ENCODE measurements at regions not wholly inside any gene's neighbourhood (a gene's known extent, or its start where the extent isn't known, plus 50 kb on each side); places are given as distances from the start of the nearest gene placed in this dataset.
"Not testable (repeated sequence)": the region's sequence is repeated elsewhere in the genome, so short reads cannot be mapped to it uniquely, and the experiment has no call there.

- intact Hi-C loops (cut with DNase I), result loop anchor here (2.0 to 10.0 kb wide), 2 partner anchors 99 to 359 kb away; partner anchors contain the start of genes COL1A2 and SGCE
- no peak for DNase-seq (ENCODE audit: low spot score)
Measured at GRCh38 chr7:94295850-94296249, 98.8 kb upstream of the COL1A2 start.

DNA sequence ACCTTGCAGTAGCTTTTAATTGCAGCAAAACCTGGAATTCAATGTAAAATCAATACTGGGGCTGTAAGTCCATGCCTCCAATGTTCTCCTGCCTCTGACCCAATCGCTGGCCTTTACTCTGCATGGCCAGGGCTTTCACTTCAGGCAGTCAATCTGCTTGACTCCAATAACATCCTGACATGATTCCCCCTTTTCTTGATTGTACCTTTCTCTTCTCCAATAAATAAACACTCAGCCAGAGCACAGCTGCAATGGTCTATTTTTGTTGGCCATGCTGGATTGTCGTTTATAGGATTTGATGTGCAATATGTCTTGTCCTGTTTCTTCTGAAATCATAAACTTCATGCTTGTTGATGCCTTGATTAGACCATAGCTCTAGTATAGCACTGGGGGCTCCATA is 97.8 kb upstream of the COL1A2 start:
- intact Hi-C loops (cut with DNase I), result loop anchor here (2.0 to 10.0 kb wide), 2 partner anchors 98 to 358 kb away; partner anchors contain the start of genes COL1A2 and SGCE
- DNase-seq (ENCODE audit: low spot score), result no peak

DNA sequence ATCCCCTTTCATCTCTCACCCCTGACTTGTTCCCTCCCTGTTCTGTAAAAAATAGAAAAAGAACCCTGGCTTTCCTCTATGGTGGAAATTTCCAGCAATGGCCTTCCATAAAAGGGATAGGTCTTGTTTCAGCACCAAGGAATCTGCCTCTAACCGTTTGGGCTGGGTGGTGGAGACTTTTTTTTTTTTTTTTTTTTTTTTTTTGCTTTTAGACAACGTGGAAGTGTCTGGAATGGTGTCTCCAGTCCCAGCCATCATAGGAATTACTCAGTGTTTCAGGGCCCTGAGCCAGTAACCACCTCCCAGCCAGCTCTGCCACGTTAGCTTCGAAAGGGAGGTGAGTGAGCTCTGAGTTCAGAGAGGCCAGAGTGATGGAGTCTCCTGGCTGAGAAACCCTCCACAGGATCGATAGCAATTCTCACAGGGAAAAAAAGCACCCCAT is 97.3 kb upstream of the COL1A2 start:
- peak; percentile 78 for DNase-seq (ENCODE audit: low spot score)
- intact Hi-C loops (cut with DNase I), result loop anchor here (2.0 to 10.0 kb wide), 2 partner anchors 97 to 357 kb away; partner anchors contain the start of genes COL1A2 and SGCE

DNA sequence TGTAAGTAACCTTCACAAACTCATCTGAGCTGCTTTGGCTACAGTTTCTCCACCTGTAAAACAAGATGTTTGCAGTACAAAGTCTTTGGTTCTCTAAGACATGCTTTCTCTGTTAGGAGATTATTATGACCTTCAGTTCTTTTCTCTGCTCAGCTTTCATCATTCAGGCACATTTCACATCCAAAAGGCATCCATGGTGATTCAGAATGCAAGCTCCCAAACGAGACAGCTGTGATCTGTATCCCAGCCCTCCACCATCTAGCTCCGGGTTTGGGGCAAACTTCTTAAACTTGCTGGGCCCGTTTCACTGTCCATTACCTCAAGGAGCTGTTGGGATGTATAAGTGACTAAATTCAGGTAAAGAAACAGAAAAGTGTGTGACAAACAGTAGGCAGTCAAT is 95.8 kb upstream of the COL1A2 start:
- intact Hi-C loops (cut with DNase I), result loop anchor here (2.0 to 10.0 kb wide), 2 partner anchors 76 to 356 kb away; partner anchors contain the start of gene SGCE
- DNase-seq (ENCODE audit: low spot score), result no peak

DNA sequence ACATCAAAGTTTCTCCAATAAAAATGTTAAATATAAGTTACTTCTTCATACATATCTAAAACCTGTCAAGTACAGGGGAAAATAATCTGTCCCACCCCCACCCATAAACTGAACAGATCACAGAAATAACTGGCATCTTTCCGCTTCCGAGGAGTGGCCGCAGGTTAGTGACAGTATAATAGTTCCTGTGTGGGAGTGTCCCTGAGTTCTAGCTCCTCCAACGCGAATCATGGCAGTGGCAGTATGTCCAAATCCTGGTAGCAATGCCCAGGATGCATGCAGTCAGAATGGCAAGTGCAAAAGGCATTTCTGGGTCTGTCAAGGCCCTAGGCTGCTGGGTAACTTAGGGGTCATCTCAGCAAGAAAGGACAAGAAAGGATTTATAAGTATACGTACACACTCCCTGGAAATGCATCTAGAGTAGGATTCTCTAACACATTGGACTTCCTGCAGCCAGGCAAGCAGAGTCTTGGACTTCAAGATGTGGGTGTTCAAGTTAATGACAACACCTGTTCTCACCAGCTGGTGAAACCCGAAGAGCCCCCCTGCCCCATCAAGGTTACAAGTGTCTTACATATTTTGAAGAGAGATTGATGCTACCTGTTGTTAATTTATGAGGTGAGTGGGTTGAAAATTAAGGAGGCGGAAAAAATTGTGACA is 94.4 kb upstream of the COL1A2 start:
- DNase-seq (ENCODE audit: low spot score), result no peak
- intact Hi-C loops (cut with DNase I), result no loop called here

GRCh38 chr7:94301024-94301586 is 93.6 kb upstream of the COL1A2 start:
- intact Hi-C loops (cut with DNase I), result no loop called here

GRCh38 chr7:94303118-94303517 is 91.6 kb upstream of the COL1A2 start:
- DNase-seq (ENCODE audit: low spot score), result no peak
- intact Hi-C loops (cut with DNase I), result no loop called here

More at GRCh38 chr7:94301024-94301586, 93.6 kb upstream of the COL1A2 start:
- peak; percentile 79 for DNase-seq (ENCODE audit: low spot score)

- no peak for DNase-seq (ENCODE audit: low spot score)
- intact Hi-C loops (cut with DNase I), result no loop called here
Measured at GRCh38 chr7:94303695-94304094, 91.0 kb upstream of the COL1A2 start.

DNA sequence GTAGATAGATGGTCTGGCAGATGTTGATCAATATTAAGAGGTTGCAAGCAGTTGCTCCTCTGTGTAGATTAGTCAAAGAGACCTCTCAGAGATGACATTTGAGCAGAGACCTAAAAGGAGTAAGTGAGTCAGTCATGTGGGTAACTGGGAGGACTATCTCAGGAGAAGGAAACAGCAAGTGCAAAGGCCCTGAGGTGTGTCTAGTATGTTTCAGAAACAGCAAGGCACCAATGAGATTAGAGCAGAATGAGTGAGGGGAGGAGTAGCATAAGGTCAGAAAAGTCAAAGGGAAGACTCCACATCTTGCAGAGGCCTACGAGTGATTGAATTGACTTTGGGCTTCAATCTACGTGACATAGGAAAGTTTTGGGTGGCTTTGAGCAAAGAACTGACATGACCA is 89.8 kb upstream of the COL1A2 start:
- intact Hi-C loops (cut with DNase I), result no loop called here
- no peak for DNase-seq (ENCODE audit: low spot score)

GRCh38 chr7:94305836-94306235 is 88.9 kb upstream of the COL1A2 start:
- intact Hi-C loops (cut with DNase I), result no loop called here
- DNase-seq (ENCODE audit: low spot score), result no peak

GRCh38 chr7:94307399-94308048 is 87.2 kb upstream of the COL1A2 start:
- intact Hi-C loops (cut with DNase I), result no loop called here
- no peak for DNase-seq (ENCODE audit: low spot score)

- intact Hi-C loops (cut with DNase I), result no loop called here
- DNase-seq (ENCODE audit: low spot score), result no peak
Measured at GRCh38 chr7:94311515-94311914, 83.2 kb upstream of the COL1A2 start.

GRCh38 chr7:94313926-94314325 is 80.8 kb upstream of the COL1A2 start:
- intact Hi-C loops (cut with DNase I), result no loop called here
- DNase-seq (ENCODE audit: low spot score), result no peak

DNA sequence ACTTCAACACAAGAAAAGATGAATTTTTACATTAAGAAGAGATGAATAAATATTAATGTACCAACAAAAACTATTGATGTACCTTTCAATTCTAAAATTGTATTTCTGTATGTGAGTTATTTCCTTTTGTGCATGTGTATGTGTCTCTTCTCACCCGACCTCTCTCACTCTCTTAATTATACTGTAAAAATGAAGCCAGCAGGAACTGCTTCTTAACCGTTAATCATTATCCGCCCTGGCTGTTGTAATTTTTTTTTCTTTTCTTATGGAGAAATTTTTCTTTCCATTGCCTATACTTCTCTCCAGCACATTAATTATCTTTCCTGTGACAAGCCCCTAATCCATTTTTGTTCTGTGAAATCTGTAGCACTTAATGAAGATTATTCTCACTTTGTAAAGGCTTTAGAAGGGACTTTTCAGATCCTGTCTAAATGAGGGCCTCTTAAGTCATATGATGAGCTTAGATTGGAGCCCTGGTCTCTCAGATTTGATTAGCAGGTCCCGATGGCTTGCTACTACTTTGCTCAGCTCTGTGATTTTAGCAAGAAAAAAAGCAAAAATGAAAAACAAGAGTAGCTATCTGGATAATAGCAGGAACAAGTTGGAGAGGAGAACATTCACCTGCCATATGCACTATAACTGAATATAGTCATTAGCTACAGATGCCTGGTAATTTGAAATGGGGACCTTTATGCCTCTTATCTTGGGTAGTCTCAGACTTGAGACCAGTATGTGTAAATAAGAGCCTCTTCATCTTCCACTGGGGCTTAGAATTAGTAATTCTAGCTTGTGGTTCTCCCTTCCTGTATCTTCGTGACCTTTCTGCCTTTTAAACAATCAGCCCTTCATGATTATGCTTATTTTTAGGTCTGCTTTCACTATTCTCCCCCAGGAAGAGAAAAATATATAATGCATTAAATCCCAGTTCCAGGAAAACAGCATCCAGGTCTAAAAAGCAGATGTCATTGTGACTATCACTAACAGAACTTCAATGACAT is 80.0 kb upstream of the COL1A2 start:
- intact Hi-C loops (cut with DNase I), result no loop called here
- no peak for DNase-seq (ENCODE audit: low spot score)

DNA sequence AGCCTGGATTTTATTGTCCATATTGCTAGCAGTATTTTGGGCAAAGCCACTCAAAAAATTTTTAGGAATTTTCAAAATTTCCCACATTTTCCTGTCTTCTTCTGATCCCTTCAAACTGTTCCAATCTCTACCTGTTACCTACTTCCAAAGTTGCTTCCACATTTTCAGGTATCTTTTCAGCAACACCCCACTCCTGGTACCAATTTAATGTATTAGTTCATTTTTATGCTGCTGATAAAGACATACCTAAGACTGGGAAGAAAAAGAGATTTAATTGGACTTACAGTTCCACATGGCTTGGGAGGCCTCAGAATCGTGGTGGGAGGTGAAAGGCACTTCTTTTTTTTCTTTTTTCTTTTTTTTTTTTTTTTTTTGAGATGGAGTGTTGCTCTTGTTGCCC is 73.6 kb upstream of the COL1A2 start:
- intact Hi-C loops (cut with DNase I); DNase-seq (ENCODE audit: low spot score): not testable (repeated sequence)

DNA sequence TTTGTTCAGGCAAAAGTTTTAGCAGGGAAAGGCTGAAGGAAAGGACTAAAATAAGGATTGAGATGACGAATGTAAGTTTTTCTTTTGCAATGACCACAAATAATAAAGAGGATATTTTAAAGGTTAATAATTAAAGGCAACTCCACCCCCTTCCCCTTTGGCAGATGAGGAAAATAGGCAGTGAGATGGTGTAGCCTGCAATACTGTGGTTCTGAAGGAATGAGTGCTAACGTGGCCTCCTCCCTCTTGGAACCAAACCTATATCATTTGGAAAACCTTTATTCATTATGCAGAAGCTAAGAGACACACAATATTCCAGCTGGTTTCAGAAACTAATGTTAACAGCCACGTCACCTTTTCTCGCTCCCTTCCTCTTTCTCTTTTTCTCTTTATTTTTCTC is 70.9 kb upstream of the COL1A2 start:
- DNase-seq (ENCODE audit: low spot score), result no peak
- intact Hi-C loops (cut with DNase I), result no loop called here

DNA sequence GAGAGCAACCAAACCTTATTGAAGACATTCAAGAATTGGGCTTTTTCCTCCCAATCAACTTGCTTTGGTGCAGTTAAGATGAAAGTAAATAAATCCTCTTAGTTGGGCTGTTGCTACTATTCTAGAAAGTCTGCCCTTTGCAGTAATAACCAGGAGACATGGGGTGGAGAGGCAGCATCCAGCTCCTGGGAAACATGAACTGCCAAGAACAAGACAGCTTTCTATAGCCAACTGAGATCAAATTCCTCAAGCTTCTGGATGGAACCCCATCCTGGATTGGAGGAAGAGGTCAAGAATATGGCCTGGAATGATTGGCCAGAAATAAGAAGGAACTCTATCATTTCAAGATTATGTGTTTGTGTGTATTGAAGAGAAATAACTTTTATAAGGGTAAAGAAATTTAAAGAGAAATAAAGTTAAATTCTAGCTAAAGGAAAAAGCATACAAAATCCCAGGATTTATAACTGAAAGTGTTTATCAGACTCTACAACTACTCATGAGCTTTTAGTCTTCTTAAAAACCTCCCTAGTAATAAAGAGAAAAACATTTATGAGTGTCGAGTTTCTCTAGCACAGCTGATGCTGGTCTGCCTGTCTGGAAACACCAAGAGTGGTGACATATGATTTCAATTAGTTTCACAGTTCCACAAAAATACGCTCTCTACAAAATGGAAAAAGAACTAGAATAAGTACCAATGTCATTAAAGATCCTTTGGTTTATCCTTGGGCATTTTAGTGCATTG is 70.1 kb upstream of the COL1A2 start:
- intact Hi-C loops (cut with DNase I), result no loop called here
- DNase-seq (ENCODE audit: low spot score), result no peak

GRCh38 chr7:94325122-94325475 is 69.6 kb upstream of the COL1A2 start:
- no peak for DNase-seq (ENCODE audit: low spot score)
- intact Hi-C loops (cut with DNase I), result no loop called here
